ENCODE measurements at regions not wholly inside any gene's neighbourhood (a gene's known extent, or its start where the extent isn't known, plus 50 kb on each side); places are given as distances from the start of the nearest gene placed in this dataset.
A peak's percentile ranks its signal among the peaks of the same experiment; 100 is the strongest.

- DNase-seq: no peak
Observed at GRCh38 chrX:96311366-96311765, 373.3 kb upstream of the DIAPH2 start.

GRCh38 chrX:96314985-96315384, 369.7 kb upstream of the DIAPH2 start:
- DNase-seq: no peak

- DNase-seq: no peak
Observed at GRCh38 chrX:96361844-96362243, 322.8 kb upstream of the DIAPH2 start.

- DNase-seq: peak; percentile 3
Observed at GRCh38 chrX:96372313-96373046, 312.2 kb upstream of the DIAPH2 start.

GRCh38 chrX:96373047-96373355, 311.6 kb upstream of the DIAPH2 start:
- no peak for DNase-seq

- DNase-seq: no peak
Observed at GRCh38 chrX:96376266-96376665, 308.4 kb upstream of the DIAPH2 start.

GRCh38 chrX:96379951-96380350, 304.7 kb upstream of the DIAPH2 start:
- no peak for DNase-seq

GRCh38 chrX:96382018-96382417, 302.6 kb upstream of the DIAPH2 start:
- DNase-seq: no peak

- DNase-seq: no peak
Observed at GRCh38 chrX:96383428-96383827, 301.2 kb upstream of the DIAPH2 start.

- DNase-seq: no peak
Observed at GRCh38 chrX:96386325-96386724, 298.3 kb upstream of the DIAPH2 start.

- DNase-seq: no peak
Observed at GRCh38 chrX:96386981-96387380, 297.7 kb upstream of the DIAPH2 start.

GRCh38 chrX:96387801-96388200, 296.8 kb upstream of the DIAPH2 start:
- no peak for DNase-seq

GRCh38 chrX:96389281-96390047, 295.2 kb upstream of the DIAPH2 start:
- no peak for DNase-seq

GRCh38 chrX:96394598-96394997, 290.0 kb upstream of the DIAPH2 start:
- DNase-seq: no peak

GRCh38 chrX:96403446-96403845, 281.2 kb upstream of the DIAPH2 start:
- DNase-seq: no peak

- no peak for DNase-seq
Observed at GRCh38 chrX:96405842-96406241, 278.8 kb upstream of the DIAPH2 start.

GRCh38 chrX:96407072-96407471, 277.6 kb upstream of the DIAPH2 start:
- no peak for DNase-seq

- no peak for DNase-seq
Observed at GRCh38 chrX:96407501-96407900, 277.1 kb upstream of the DIAPH2 start.

GRCh38 chrX:96407981-96408380, 276.7 kb upstream of the DIAPH2 start:
- no peak for DNase-seq

- no peak for DNase-seq
Observed at GRCh38 chrX:96410927-96411326, 273.7 kb upstream of the DIAPH2 start.

GRCh38 chrX:96417695-96418094, 266.9 kb upstream of the DIAPH2 start:
- no peak for DNase-seq

GRCh38 chrX:96424007-96424406, 260.6 kb upstream of the DIAPH2 start:
- no peak for DNase-seq

GRCh38 chrX:96425200-96425599, 259.4 kb upstream of the DIAPH2 start:
- no peak for DNase-seq

GRCh38 chrX:96430756-96431455, 253.7 kb upstream of the DIAPH2 start:
- no peak for DNase-seq
